Endothelial cell (in vitro differentiated cells): ENCODE measurements at regions not wholly inside any gene's neighbourhood (a gene's known extent, or its start where the extent isn't known, plus 50 kb on each side); places are given as distances from the start of the nearest gene placed in this dataset.
"Not testable (repeated sequence)": the region's sequence is repeated elsewhere in the genome, so short reads cannot be mapped to it uniquely, and the experiment has no call there.

ENCODE experiments used
- DNase-seq: peaks from one replicate; pipeline ENCODE4 v3.0.0; 2021; ENCODE audit warnings: low spot score
- H3K27ac Mint-ChIP-seq: one replicate; pipeline ENCODE4 v1.8.0; 2021; ENCODE audit warnings: mixed read lengths, inconsistent platforms; ENCODE audit not compliant: unreplicated experiment
- H3K27me3 Mint-ChIP-seq: one replicate; pipeline ENCODE4 v1.8.0; 2021; ENCODE audit warnings: mild to moderate bottlenecking, moderate library complexity, mixed read lengths, inconsistent platforms; ENCODE audit not compliant: unreplicated experiment
- H3K36me3 Mint-ChIP-seq: one replicate; pipeline ENCODE4 v1.8.0; 2021; ENCODE audit warnings: mild to moderate bottlenecking, low read depth, mixed read lengths, inconsistent platforms; ENCODE audit not compliant: unreplicated experiment
- H3K4me1 Mint-ChIP-seq: one replicate; pipeline ENCODE4 v1.8.0; 2021; ENCODE audit warnings: mild to moderate bottlenecking, mixed read lengths, inconsistent platforms; ENCODE audit not compliant: unreplicated experiment
- H3K4me3 Mint-ChIP-seq: one replicate; pipeline ENCODE4 v1.8.0; 2021; ENCODE audit warnings: mild to moderate bottlenecking, mixed read lengths, inconsistent platforms; ENCODE audit not compliant: unreplicated experiment
- H3K9me3 Mint-ChIP-seq: one replicate; pipeline ENCODE4 v1.8.0; 2021; ENCODE audit warnings: mixed read lengths, inconsistent platforms; ENCODE audit not compliant: unreplicated experiment
- TF ChIP-seq, protein P1 (sequence below): fragments of 200-600 bp; sonication (generic); IDR thresholded peaks from one replicate; pipeline ENCODE4 v1.5.0; 2021; ENCODE audit warnings: antibody characterized with exemption; ENCODE audit not compliant: unreplicated experiment

DNA sequence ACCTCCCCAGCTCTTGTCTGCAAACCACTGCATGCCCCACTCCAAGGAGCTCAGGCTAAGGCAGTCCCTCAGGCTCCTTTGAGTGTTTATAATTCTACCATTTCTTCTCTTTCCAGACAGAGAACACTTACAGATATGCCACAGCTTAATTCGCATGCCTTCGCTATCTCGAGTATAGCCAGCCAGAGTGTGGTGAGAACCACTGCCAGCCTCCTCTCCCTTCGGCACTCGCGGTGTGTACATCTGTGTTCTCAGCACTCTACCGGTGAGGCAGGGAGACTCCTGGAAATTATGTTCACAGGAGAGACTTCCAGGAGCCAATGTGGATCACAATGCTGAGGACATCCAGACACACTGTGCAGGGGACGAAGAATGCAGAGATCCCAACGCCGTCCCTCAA is 143.7 kb upstream of the IRX1 start:
- no peak overlapping the region for H3K4me3 Mint-ChIP-seq
- DNase-seq: no peak
- H3K27me3 Mint-ChIP-seq: peaks cover 9% of the 10 kb centered on the region
- no peaks in the 10 kb centered on the region for H3K9me3 Mint-ChIP-seq
- H3K4me1 Mint-ChIP-seq: no peaks in the 10 kb centered on the region
- H3K27ac Mint-ChIP-seq: no peak overlapping the region
- H3K36me3 Mint-ChIP-seq: no peaks in the 10 kb centered on the region
- TF ChIP-seq, protein P1, sequence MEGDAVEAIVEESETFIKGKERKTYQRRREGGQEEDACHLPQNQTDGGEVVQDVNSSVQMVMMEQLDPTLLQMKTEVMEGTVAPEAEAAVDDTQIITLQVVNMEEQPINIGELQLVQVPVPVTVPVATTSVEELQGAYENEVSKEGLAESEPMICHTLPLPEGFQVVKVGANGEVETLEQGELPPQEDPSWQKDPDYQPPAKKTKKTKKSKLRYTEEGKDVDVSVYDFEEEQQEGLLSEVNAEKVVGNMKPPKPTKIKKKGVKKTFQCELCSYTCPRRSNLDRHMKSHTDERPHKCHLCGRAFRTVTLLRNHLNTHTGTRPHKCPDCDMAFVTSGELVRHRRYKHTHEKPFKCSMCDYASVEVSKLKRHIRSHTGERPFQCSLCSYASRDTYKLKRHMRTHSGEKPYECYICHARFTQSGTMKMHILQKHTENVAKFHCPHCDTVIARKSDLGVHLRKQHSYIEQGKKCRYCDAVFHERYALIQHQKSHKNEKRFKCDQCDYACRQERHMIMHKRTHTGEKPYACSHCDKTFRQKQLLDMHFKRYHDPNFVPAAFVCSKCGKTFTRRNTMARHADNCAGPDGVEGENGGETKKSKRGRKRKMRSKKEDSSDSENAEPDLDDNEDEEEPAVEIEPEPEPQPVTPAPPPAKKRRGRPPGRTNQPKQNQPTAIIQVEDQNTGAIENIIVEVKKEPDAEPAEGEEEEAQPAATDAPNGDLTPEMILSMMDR: no peak

DNA sequence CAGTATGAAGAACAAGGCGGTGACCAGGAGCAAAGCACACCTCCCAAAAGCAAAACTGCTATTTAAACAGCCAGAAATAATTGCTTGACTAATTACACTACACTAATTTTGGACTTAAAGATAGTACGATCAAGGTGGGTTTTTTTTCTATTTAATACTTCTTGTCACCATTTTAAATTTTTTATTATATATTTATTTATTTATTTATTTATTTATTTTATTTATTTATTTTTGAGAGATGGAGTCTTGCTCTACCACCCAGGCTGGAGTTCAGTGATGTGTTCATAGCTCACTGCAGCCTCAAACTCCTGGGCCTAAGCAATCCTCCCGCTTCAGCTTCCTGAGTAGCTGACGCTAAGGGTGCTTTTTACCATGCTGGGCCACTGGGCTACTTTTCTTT is 146.2 kb upstream of the IRX1 start:
- TF ChIP-seq, protein P1: no peak
- DNase-seq: no peak
- no peaks in the 10 kb centered on the region for H3K36me3 Mint-ChIP-seq
- H3K4me1 Mint-ChIP-seq: no peaks in the 10 kb centered on the region
- H3K27me3 Mint-ChIP-seq: peaks cover 5% of the 10 kb centered on the region
- H3K9me3 Mint-ChIP-seq: no peaks in the 10 kb centered on the region
- no peak overlapping the region for H3K4me3 Mint-ChIP-seq
- H3K27ac Mint-ChIP-seq: no peak overlapping the region

DNA sequence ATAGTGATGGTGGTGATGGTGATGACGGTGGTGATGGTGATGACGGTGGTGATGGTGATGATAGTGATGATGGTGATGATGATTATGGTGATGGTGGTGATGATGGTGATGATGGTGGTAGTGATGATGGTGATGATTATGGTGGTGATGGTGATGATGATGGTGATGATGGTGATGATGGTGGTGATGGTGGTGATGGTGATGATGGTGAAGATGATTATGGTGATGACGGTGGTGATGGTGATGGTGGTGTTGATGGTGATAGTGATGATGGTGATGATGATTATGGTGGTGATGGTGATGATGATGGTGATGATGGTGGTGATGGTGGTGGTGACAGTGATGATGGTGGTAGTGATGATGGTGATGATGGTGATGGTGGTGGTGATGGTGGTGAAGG is 149.2 kb upstream of the IRX1 start:
- no peaks in the 10 kb centered on the region for H3K4me1 Mint-ChIP-seq
- peaks cover 3% of the 10 kb centered on the region for H3K27me3 Mint-ChIP-seq
- no peak for DNase-seq
- H3K4me3 Mint-ChIP-seq: no peak overlapping the region
- H3K27ac Mint-ChIP-seq: no peak overlapping the region
- H3K36me3 Mint-ChIP-seq: no peaks in the 10 kb centered on the region
- TF ChIP-seq, protein P1: no peak
- no peaks in the 10 kb centered on the region for H3K9me3 Mint-ChIP-seq

DNA sequence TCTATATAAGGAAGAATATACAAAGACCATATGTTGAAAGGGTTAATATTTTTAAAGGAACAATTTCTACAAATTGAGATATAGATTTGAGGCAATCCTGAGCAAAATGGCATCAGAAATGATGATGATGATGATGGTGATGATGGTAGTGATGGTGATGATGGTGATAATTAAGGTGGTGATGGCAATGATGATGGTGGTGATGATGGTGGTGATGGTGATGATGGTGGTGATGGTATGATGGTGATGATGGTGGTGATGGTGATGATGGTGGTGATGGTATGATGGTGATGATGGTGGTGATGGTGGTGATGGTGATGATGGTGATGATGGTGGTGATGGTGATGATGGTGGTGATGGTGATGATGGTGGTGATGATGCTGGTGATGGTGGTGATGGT is 150.1 kb upstream of the IRX1 start:
- not testable (repeated sequence) for DNase-seq, H3K36me3 Mint-ChIP-seq, H3K9me3 Mint-ChIP-seq

DNA sequence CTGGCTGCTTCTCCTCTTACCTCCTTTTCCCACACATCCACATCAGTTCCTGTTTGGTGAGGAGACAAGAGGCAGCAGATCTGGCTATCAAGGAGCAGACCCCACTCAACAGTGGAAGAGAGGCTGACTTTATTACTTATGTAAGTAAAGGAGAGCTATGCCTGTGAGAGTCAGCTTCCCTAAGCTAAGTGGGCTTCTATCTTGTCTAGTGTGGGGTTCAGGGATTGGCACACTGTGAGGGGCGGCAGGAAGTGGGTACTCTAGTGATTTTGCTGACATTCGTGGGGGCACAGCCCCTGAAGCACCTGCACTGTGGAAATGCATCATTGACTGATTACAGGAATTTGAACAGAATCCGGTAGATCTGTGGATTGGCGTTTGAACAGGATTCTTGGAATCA is 163.5 kb upstream of the IRX1 start:
- Mint-ChIP-seq H3K36me3 (no peaks in the 10 kb centered on the region), H3K27ac (no peak overlapping the region), H3K9me3 (peaks cover 3% of the 10 kb centered on the region), H3K27me3 (no peaks in the 10 kb centered on the region), H3K4me3 (no peak overlapping the region), H3K4me1 (no peaks in the 10 kb centered on the region)
- TF ChIP-seq, protein P1: no peak
- DNase-seq: no peak

More for the DNA sequence above, 150.1 kb upstream of the IRX1 start:
- not testable (repeated sequence) for H3K27ac Mint-ChIP-seq, H3K4me3 Mint-ChIP-seq, H3K4me1 Mint-ChIP-seq, H3K27me3 Mint-ChIP-seq

DNA sequence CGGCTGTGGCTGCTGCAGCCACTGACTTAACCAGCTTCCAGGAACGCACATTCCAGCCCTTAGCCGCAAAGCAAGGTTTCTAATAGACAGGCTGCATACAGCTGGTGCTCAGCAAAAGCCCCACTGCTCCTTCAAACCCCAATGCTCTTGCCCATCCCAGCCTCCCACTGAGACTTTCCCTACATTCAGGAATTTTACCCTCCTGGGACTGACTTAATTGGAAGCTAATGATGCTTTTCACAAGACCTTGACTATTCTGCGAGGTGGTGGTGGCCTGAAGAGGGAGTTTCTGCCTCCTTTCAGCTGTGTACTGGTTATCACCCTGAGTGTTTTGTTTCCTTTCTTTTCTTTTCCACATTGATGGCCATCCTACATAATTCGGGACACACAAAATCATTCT is 164.9 kb upstream of the IRX1 start:
- TF ChIP-seq, protein P1: no peak
- no peaks in the 10 kb centered on the region for H3K27me3 Mint-ChIP-seq
- no peaks in the 10 kb centered on the region for H3K36me3 Mint-ChIP-seq
- H3K4me1 Mint-ChIP-seq: no peaks in the 10 kb centered on the region
- peaks cover 3% of the 10 kb centered on the region for H3K9me3 Mint-ChIP-seq
- H3K27ac Mint-ChIP-seq: no peak overlapping the region
- no peak for DNase-seq
- H3K4me3 Mint-ChIP-seq: no peak overlapping the region
